ENCODE measurements at regions not wholly inside any gene's neighbourhood (a gene's known extent, or its start where the extent isn't known, plus 50 kb on each side); places are given as distances from the start of the nearest gene placed in this dataset.

GRCh38 chr3:166510382-166510781 is 673.2 kb upstream of the BCHE start:
- TF ChIP-seq CTCF (conservative IDR thresholded peaks at IDR 0.05): no peak
- no peak for TF ChIP-seq ZFX (IDR thresholded peaks at IDR 0.05)

Data from C4-2B (cell line).